ENCODE measurements at regions not wholly inside any gene's neighbourhood (a gene's known extent, or its start where the extent isn't known, plus 50 kb on each side); places are given as distances from the start of the nearest gene placed in this dataset.

- TF ChIP-seq CTCF (conservative IDR thresholded peaks at IDR 0.05; ENCODE audit: low read depth, low read length) (no peak), EZH2 (IDR thresholded peaks at IDR 0.05; ENCODE audit: borderline replicate concordance, low read depth, low read length, poor library complexity, severe bottlenecking) (no peak)
Observed at GRCh38 chr18:34120294-34120693, 104.4 kb downstream of the NOL4 start.

Data from A673 (cell line).